Smooth muscle cell (in vitro differentiated cells): ENCODE measurements at regions not wholly inside any gene's neighbourhood (a gene's known extent, or its start where the extent isn't known, plus 50 kb on each side); places are given as distances from the start of the nearest gene placed in this dataset.

Experiments used
- DNase-seq: peaks from one replicate; lab custom pipeline; 2025; ENCODE audit not compliant: unreplicated experiment; lab: John Stamatoyannopoulos, UW
- H2AFZ ChIP-seq: fragments of 200-600 bp; sonication (generic); 2 replicates; pipeline ENCODE4 v1.6.0; 2016; ENCODE audit warnings: antibody characterized with exemption, low read depth, mild to moderate bottlenecking
- H3F3A ChIP-seq: fragments of 200-600 bp; sonication (generic); 2 replicates; pipeline ENCODE4 v1.6.0; 2017; ENCODE audit warnings: antibody characterized with exemption, low read depth
- H3K27ac ChIP-seq: fragments of 200-600 bp; sonication (generic); 2 replicates; pipeline ENCODE4 v1.5.1; 2016; ENCODE audit warnings: low read depth, mild to moderate bottlenecking
- H3K27me3 ChIP-seq: fragments of 200-600 bp; sonication (generic); 2 replicates; pipeline ENCODE4 v1.6.1; 2016; ENCODE audit warnings: low read depth, mild to moderate bottlenecking
- H3K36me3 ChIP-seq: fragments of 200-600 bp; sonication (generic); 2 replicates; pipeline ENCODE4 v1.5.1; 2016; ENCODE audit warnings: low read depth
- H3K4me1 ChIP-seq: fragments of 200-600 bp; sonication (generic); 2 replicates; pipeline ENCODE4 v1.5.1; 2016; ENCODE audit warnings: low read depth
- H3K4me2 ChIP-seq: fragments of 200-600 bp; sonication (generic); 2 replicates; pipeline ENCODE4 v1.6.0; 2016; ENCODE audit warnings: mild to moderate bottlenecking
- H3K4me3 ChIP-seq: fragments of 200-600 bp; sonication (generic); 2 replicates; pipeline ENCODE4 v1.5.1; 2016; ENCODE audit warnings: mild to moderate bottlenecking
- H3K79me2 ChIP-seq: fragments of 200-600 bp; sonication (generic); 2 replicates; pipeline ENCODE4 v1.6.0; 2016; ENCODE audit warnings: low read depth, mild to moderate bottlenecking
- H3K9ac ChIP-seq: fragments of 200-600 bp; sonication (generic); 2 replicates; pipeline ENCODE4 v1.6.0; 2016; ENCODE audit warnings: low read depth
- H3K9me3 ChIP-seq: fragments of 200-600 bp; sonication (generic); replicated peaks from 2 replicates; pipeline ENCODE4 v1.5.1; 2016; ENCODE audit warnings: low read depth
- H4K20me1 ChIP-seq: fragments of 200-600 bp; sonication (generic); 2 replicates; pipeline ENCODE4 v1.6.0; 2016; ENCODE audit warnings: low read depth
- WGBS: methylation state at CpG from one replicate; pipeline ENCODE4 v1.1.7; 2016; ENCODE audit warnings: low lambda C conversion rate; 5-methylcytosine and 5-hydroxymethylcytosine counted together
- TF ChIP-seq, protein P1 (sequence below): fragments of 200-600 bp; sonication (generic); IDR thresholded peaks from 2 replicates; pipeline ENCODE4 v1.5.1; 2017; ENCODE audit warnings: borderline replicate concordance, mild to moderate bottlenecking, antibody characterized with exemption; ENCODE audit not compliant: insufficient read depth, poor library complexity, severe bottlenecking

- H3K4me1 ChIP-seq = peaks cover 8% of the 10 kb centered on the region
- WGBS = 90% methylated on average over 15 of the region's 15 CpGs
- H2AFZ ChIP-seq = no peak overlapping the region
- no peak overlapping the region for H3K27ac ChIP-seq
- H4K20me1 ChIP-seq = no peaks in the 10 kb centered on the region
- H3K36me3 ChIP-seq = no peaks in the 10 kb centered on the region
- no peak overlapping the region for H3K4me3 ChIP-seq
- H3K9ac ChIP-seq = no peak overlapping the region
- H3F3A ChIP-seq = no peaks in the 10 kb centered on the region
- TF ChIP-seq, protein P1, sequence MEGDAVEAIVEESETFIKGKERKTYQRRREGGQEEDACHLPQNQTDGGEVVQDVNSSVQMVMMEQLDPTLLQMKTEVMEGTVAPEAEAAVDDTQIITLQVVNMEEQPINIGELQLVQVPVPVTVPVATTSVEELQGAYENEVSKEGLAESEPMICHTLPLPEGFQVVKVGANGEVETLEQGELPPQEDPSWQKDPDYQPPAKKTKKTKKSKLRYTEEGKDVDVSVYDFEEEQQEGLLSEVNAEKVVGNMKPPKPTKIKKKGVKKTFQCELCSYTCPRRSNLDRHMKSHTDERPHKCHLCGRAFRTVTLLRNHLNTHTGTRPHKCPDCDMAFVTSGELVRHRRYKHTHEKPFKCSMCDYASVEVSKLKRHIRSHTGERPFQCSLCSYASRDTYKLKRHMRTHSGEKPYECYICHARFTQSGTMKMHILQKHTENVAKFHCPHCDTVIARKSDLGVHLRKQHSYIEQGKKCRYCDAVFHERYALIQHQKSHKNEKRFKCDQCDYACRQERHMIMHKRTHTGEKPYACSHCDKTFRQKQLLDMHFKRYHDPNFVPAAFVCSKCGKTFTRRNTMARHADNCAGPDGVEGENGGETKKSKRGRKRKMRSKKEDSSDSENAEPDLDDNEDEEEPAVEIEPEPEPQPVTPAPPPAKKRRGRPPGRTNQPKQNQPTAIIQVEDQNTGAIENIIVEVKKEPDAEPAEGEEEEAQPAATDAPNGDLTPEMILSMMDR = no peak
- no peak for DNase-seq
- H3K27me3 ChIP-seq = no peaks in the 10 kb centered on the region
- H3K9me3 ChIP-seq = no peaks in the 10 kb centered on the region
- no peaks in the 10 kb centered on the region for H3K79me2 ChIP-seq
- H3K4me2 ChIP-seq = no peak overlapping the region
Measured at GRCh38 chr1:25020173-25020845, 90.2 kb upstream of the RUNX3 start.

DNA sequence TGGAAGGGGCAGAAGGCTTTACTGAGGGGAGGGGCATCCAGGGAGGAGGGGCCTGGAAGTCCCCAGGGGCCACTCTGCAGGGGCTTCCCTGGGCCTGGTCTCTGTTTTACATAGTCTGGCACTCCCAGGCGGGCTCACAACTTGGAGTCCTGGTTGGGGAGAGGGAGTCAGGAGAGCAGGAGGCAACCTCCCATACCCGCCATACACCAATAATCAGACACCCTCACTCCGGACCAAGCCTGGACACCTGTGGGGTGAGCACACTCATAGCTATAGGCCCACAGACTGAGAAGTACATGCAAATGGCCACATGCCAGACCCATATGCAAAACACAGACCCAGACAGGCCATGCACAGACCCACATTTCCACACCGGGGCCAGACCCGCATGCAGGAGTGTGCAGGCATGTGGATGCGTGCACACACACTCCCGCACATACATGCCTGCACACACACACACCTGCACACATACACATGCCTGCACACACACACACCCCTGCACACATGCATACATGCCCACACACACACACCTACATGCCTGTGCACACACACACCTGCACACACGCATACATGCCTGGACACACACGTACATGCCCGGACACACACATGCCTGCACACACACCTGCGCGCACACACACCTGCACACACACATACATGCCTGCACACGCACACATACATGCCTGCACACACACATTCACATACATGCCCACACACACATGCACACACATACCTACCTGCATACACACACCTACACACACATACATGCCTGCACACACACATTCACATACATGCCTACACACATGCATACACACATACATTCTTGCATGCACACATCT, 89.5 kb upstream of the RUNX3 start:
- TF ChIP-seq, protein P1 = no peak
- WGBS = 95% methylated on average over 12 of the region's 13 CpGs

DNA sequence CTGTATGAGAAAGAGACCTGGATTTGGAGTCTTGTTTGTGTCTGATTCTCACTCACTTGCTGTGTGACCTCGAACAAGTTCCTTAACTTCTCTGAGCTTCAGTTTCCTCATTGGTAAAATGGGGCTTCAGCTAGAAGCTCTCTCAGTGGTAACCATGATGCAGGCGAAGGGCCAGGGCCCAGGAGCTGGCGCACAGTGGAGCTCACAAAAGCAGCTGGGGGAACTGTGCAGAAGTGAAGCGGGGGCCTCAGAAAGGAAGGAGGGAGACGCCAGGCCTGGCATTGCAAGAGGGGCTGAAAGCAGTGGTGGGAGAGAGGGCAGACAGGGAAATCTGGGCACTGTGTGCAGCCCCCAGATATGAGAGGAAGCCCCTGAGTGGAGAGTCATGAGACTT, 88.9 kb upstream of the RUNX3 start:
- Histone ChIP-seq H3K36me3 (no peaks in the 10 kb centered on the region), H3K4me3 (no peak overlapping the region), H3K9me3 (no peaks in the 10 kb centered on the region), H2AFZ (no peak overlapping the region), H3K9ac (no peak overlapping the region), H3K79me2 (no peaks in the 10 kb centered on the region), H3K27ac (no peak overlapping the region), H3F3A (no peaks in the 10 kb centered on the region), H3K4me1 (peaks cover 8% of the 10 kb centered on the region), H4K20me1 (no peaks in the 10 kb centered on the region), H3K27me3 (no peaks in the 10 kb centered on the region), H3K4me2 (no peak overlapping the region)
- DNase-seq = no peak
- TF ChIP-seq, protein P1 = no peak
- 95% methylated on average over 5 of the region's 5 CpGs for WGBS

More for the DNA sequence above, 89.5 kb upstream of the RUNX3 start:
- H3F3A ChIP-seq = no peaks in the 10 kb centered on the region
- H3K9ac ChIP-seq = no peak overlapping the region
- H3K9me3 ChIP-seq = no peaks in the 10 kb centered on the region
- H3K4me3 ChIP-seq = no peak overlapping the region
- peaks cover 8% of the 10 kb centered on the region for H3K4me1 ChIP-seq
- H4K20me1 ChIP-seq = no peaks in the 10 kb centered on the region
- no peak overlapping the region for H3K4me2 ChIP-seq
- no peaks in the 10 kb centered on the region for H3K27me3 ChIP-seq
- DNase-seq = no peak
- no peak overlapping the region for H3K27ac ChIP-seq
- H3K79me2 ChIP-seq = no peaks in the 10 kb centered on the region
- H3K36me3 ChIP-seq = no peaks in the 10 kb centered on the region
- H2AFZ ChIP-seq = no peak overlapping the region
